G401 (cell line): ENCODE measurements at regions not wholly inside any gene's neighbourhood (a gene's known extent, or its start where the extent isn't known, plus 50 kb on each side); places are given as distances from the start of the nearest gene placed in this dataset.

Experiments used
- DNase-seq: peaks from one replicate; pipeline ENCODE4 v3.0.0-alpha.2; 2015; ENCODE audit warnings: low spot score
- in situ Hi-C: cut with HindIII; loops from 2 replicates; pipeline ENCODE4 v1.10.0; 2016; ENCODE audit warnings: low sequenced_read_pairs, mixed read lengths

DNA sequence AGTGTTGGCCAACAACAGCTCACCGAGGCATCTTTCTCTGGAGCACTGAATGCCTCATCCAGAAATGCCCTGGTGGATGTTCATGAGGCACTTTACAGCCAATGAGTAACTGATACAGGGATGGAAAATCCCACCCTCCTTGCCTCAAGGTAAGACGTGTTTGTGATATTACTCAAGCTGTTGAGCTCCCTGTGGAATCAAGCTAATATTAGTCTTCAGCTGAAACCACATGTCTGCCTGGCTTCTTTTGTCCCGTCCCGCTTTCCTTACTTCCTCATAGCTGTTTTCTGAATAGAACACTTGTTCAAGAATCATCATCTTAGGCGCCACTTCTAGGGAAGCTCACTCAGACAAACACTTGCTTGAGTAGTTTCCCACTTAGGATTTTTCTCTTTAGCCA is 422.4 kb downstream of the INHBA start:
- in situ Hi-C loops = no loop called here
- no peak for DNase-seq

DNA sequence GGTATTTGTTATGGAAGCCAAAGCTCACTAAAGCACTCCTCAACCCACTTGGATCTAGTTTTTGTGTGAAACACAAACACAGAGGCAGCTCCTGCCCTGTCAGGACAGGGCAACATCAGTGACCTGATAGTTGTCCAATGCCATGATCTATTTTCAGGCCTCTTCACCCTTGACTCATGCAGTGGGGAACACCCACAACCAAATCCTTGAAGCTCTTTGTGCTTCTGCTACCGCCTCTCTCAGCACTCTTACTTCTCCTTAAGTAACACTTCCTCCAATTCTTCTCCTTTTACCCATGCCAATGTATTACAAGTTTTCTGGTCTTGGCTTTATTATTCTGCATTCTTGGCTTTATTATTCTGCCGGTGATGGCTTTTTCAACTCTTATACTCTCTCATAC is 425.3 kb downstream of the INHBA start:
- in situ Hi-C loops = no loop called here
- no peak for DNase-seq

DNA sequence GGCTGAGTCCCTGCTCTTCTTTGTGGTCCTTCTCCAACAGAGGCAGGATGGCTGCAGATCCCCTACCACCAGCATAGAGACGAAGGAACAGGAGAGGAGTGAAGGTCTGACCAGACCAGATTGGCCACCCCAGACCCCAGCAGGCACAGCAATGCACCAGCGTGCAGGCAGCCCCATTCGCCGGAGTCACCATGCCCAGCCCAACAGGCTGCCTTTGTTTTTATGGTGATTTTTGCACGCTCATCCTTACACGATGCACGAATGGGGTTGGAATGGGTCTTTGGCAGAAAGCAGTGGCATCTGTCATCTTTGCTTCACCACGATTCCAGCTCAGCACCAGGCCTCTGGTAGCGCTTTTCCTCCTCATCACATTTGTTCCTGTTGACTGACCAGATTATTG is 427.6 kb downstream of the INHBA start:
- in situ Hi-C loops = no loop called here
- no peak for DNase-seq

DNA sequence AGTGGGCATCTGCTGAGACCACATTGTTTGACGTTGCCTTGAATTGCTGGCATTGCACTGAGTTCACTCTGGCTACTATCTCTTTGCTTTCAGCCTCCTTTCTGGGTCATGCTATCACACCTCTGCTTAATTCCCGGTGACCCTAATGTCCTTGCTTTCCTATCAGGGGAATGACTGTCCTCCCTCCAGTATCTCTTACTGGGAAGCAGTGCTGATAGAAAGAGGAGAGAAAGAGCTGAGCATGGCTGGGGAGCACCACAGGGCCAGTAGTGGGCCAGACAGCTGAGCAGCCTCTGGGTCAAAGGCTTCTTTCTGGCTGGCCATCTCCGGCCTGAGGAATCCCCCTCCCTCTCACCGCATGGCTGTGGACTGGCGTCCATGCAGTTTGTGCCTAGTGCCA is 428.7 kb downstream of the INHBA start:
- DNase-seq = no peak
- in situ Hi-C loops = no loop called here

DNA sequence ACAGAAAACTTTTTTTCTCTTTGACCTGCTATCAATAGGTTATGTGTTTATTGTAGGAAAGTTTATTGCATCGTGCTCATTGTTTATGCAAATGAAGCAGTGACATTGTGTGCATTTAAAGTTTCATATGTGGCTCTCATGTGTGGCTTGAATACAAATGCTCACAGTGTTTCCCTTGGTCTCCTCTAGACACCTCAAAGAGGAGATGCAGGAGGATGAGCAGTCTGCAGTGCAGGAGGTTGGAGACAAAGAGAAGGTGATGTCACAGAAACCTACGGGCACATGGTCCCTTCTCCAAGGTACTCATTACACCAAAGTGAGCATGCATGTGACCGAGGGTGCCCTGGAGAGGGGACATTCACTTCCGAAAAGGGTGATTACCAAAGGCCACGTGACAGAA is 430.2 kb downstream of the INHBA start:
- DNase-seq = no peak
- in situ Hi-C loops = no loop called here

DNA sequence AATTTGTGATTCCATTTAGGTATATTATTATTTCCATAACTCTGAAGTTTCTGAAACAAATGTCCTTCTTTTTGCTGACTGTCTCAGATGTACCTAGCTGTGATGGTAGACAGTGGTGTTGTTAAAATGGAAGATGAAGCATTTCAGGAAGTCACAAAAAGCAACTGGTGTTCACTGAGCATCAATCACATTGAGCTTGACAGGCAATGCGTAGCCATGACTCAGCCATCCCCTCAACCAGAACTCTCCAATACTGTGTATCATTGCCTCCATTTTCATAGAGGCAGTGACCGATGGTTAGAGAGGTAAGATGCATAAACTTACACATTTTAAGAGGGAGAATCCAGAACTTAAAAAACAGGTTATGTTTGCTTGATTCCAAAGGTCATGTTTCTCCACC is 434.0 kb downstream of the INHBA start:
- DNase-seq = no peak
- in situ Hi-C loops = no loop called here

DNA sequence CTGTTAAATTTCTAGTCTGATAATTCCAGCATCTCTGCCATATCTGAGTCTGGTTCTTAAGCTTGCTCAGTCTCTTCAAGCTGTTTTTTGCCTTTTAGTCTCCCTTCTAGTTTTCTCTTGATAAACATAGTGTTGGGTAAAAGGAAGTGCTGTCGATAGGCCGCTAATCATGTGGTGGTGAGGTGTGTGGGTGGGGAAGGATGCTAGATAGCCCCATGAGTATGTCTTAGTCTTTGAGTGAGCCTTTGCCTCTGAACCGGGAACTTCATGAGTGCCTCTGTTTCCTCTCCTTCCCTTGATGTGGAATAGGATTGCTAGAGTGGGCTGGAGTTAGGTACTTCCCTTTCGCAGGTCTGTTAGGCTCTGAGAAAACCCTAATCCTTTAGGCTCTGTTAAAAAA is 441.8 kb downstream of the INHBA start:
- no peak for DNase-seq
- in situ Hi-C loops = no loop called here

DNA sequence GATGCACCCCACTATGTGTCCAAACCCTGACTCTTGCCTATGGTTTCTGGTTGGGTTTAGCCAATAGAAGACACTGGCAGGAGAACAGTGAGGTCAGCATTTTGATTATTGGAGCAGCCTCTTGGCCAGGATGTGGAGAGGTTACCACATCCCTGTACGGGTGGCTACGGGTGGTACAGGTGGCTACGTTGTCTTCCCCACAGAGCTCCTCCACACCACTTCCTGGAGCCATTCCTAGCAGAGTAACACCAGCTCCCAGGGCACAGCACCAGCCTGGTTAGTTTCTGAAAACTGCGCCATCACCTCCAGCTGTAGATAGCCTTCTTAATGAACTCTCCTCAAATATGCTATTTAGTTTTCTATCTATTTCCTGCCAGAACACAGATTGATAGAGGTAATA is 445.2 kb downstream of the INHBA start:
- DNase-seq = no peak
- in situ Hi-C loops = no loop called here

DNA sequence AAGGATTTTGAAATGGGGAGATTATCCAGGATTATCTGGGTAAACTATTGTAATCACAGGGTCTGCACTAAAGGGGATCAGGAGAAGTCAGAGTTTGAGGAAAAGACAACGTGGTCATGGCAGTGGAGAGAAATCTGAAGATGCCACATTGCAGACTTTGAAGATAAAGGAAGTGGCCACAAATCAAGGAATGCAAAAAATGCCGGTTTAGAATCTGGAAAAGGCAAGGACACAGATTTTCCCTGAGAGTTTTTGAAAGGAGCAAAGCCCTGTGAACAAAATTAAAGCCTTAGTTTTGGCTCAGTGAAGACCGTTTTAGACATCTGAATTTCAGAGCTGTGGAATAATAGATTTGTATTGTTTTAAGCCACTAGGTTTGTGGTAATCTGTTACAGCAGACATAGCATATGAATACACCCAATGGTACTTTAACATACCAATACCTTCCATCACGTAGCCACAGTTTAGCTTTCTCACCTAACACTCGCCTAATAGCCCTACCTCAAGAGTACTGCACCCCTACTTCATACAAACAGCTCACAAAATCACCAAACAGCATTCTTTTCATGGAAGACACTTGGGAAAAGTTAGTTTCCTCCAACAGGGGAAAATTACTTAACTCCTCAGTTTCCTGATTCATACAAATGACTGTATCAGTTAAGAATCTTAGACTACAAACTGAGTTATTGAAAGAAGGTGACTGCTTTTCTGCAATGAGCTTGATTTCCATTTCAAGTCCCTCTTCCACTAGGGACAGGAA is 446.5 kb downstream of the INHBA start:
- in situ Hi-C loops = no loop called here
- no peak for DNase-seq

DNA sequence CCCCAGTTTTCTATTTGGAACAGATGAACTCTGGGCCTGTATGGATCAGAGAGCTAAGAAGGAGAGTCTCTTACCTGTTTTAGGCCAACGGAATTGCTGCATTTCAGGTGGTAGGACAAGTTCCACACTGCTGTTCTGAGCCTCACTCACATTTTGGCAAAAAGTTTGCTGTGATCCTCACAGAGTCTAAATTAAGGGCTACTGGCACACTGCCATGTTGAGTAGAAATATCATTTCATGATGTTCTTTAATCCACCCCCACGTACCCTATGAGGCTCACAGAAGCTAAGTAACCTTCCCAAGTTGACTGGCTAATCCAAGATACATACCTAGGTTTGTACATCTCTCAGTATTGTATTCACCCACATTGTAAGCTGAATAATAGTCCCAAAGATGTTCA is 447.2 kb downstream of the INHBA start:
- in situ Hi-C loops = no loop called here
- DNase-seq = no peak

DNA sequence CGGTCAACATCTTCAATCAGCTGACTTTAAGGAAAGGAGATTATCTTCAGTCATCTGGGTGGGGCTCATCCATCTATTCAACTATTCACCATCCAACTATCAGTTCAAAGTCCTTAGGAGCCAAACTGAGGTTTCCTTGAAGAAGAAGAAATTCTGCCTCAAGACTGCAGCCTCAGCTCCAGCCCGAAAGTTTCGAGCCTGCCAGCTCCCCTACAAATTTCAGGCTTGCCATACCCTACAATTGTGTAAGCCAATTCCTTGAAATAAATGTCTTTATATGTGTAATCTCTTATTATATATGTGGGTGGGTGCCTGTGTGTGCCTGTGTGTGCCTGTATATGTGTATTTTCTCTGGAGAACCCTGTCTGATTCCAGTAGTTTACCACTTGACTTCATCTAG is 447.8 kb downstream of the INHBA start:
- DNase-seq = no peak
- in situ Hi-C loops = no loop called here

DNA sequence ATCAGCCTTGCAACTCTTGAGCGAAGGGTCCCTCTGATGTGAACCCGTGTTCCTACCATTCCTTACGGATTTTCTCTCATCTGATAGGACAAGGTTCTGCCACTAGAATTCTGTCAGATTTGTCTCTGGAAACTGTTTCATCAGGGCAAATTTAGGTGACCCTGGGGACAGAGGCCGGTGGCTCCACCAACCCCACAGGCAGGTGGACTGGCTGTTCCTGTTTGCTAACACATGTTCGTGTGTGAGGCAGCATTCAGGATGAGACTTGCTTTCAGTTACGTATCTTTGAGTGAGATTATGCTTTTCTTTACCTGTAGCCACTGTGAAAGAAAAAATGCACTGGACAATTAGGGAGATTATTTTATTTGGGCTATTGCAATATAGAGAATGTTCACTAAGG is 449.9 kb downstream of the INHBA start:
- in situ Hi-C loops = no loop called here
- DNase-seq = no peak

DNA sequence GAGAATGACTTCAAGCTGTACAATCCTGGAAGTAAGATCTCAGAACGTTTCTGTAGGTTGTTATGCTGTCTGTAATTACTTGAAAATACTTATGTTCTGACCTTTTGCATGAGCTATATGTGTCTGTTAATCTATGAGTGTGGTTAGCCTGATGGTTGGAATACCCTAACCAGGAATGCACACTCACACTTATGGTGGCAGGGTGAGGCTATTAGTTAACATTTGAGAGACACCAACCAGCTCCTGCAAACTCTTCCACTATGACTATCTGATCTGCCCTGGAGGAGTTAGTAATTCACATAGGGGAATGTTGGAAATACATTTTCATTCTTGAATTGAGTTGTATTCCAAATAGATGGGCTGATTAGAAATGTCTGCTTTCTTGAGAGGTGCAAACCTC is 450.3 kb downstream of the INHBA start:
- in situ Hi-C loops = no loop called here
- no peak for DNase-seq

DNA sequence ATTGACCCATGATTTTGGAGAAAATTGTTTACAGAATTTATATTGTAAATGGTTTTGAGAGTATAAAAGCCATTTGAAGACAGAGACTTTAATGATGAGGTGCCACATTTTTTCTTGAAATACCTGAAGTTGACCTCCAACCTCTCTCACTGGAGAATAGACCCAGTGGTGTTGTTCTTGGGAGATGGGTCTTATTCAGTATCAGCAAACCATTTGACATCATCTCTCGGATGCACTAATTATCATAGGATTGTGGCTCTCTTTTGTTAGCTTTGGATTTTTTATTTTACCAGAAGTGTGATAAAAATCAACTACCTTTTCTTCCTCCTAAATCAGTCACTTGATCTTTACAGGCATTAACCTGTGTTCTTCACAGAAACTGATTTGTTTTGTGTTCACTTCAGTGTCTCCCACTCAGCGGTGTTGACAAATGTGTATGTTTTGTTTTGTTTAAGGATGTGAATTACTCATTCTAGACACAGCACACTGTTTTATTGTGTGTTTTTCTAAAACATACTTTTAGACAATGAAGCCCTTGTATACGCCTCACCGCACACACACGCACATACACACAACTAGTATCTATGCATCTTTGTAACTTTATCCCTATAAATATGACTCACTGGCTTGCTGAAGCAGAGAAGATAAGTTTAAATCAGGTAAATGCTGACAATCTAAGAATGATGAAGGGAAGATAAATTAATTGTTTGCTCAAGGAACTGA is 455.6 kb downstream of the INHBA start:
- no peak for DNase-seq
- in situ Hi-C loops = no loop called here

DNA sequence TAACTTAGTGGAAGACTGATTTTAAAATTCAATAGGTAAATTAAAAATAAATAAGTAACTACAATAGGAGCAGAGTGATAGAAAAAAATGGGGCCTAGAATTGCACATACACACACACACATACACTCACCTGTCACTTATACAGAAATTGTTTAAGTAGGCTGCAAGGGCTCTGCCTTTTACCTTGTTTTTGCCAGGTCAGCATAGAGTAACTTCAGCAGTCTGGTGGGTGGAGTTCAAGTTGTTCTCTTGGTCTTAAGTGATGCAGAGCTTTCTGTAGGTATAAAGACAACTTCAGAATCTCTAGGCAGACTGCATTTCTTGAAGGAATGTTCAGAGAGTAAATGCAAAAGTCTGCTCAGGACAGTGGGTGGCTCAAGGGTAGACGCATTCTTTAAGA is 457.0 kb downstream of the INHBA start:
- in situ Hi-C loops = no loop called here
- no peak for DNase-seq

DNA sequence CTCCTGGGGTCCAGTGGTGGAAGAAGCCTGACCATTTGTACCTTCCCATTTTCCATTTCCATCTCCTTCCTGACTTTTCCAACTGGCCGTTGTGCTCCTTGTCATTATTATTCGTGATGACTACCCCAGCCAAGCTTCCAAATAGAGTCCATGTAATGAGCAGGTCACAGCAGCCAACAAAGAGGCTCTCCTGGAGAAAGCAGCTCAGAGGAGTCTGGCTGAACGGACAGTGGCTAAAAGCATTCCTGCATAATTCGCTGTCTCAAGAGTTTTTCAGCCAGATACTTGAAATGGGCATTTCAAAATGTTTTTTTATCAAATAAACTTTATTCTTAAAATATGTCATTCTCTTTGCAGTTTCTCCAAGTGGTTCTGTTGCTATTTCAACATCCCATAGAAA is 458.6 kb downstream of the INHBA start:
- no peak for DNase-seq
- in situ Hi-C loops = no loop called here

DNA sequence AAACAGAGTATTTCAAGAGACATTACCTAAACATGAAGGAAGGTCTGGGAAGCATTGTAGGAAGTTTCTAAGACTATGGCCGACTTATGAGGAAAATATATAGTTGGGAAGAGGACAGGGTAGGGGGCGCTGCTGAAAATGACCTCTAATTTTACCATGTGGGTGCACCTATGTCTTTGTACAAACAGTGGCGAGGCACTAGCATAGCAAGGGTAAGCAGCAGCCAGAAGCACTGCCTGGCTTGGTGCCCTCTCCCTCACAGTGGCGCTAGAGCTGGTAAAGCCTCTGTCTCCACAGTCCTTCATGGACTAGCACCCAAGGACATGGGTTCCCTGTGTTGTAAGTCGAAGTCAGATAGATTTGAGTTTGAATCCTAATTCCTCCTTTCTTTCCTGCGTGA is 461.2 kb downstream of the INHBA start:
- no peak for DNase-seq
- in situ Hi-C loops = no loop called here

DNA sequence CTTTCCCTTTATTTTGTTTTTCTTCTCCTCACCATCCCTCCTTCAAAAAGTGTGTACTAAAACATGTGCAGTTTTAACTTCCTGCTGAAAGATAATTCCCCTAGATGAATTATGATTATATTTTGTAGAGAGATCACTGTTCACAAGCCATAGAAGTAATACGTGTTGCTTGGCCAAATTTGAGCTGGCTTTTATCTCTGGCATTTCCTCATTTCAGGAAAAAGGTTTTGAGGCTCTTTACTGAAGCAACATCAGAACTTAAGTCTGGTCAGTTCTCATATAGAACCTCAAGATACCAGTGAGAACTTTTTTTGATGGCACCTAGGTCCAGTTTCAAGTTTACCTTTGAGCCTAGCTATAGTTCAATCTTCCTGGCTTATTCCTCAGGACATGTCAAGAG is 463.3 kb downstream of the INHBA start:
- in situ Hi-C loops = no loop called here

DNA sequence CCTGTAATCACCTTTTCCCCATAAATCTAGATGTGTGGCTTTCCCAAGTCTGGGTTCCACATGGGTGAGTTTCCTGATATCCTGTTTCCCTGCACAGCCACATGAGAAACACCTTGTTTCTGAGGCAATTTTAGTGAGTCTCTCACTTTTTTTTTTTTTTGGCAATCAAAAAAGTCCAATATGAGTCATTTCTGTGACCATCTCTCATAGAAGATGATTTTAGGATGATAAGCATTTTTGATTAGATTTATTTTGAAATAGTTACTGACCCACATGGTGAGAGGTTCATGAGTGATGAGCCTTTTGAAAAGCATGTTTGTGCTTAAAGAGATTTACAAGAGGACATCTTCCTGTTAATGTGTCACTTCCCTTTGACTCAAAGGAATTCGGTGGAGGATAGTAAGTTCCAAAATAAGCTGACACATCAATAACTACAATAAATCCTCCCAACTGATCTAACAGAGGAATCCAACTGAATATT is 464.0 kb downstream of the INHBA start:
- in situ Hi-C loops = no loop called here
- DNase-seq = no peak

More for the DNA sequence above, 463.3 kb downstream of the INHBA start:
- DNase-seq = no peak

DNA sequence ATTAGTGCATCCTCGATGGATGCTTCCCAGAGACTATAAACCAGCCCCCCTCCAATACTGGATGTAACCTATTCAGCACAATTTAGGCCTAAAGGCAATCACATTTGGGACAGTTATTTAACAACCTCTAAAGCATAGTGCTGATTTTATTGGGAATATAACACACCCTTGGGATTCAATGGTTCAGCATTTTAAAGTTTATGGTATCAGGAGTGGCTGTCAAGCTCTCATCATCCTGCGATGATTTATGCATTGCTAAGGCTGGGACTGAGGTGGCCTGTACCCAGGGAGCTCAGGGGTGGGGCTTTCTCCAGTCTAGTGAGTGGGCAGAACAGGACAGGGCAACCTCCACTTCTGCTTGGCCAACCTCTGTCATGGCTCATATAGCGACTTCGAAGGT is 464.9 kb downstream of the INHBA start:
- no peak for DNase-seq
- in situ Hi-C loops = no loop called here

DNA sequence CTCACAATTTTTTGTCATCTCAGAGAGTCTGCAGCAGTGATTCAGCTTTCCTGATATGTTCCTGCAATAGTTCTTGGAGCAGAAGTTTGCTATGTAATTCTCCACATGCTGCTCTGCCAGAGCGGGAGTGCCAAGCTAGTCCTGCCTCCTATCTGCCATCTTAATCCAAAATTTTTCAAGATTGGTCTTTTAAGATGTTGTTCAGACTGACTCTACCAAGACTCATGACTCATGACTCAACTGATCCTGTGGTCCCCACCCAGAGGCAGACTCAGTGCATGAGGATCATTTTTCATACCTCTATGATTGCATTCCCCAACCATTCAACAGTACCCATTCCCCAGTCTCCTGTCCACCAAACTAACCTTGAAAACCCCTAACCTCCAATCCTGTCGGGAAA is 470.8 kb downstream of the INHBA start:
- no peak for DNase-seq
- in situ Hi-C loops = no loop called here
